ENCODE measurements at regions not wholly inside any gene's neighbourhood (a gene's known extent, or its start where the extent isn't known, plus 50 kb on each side); places are given as distances from the start of the nearest gene placed in this dataset.
A peak's percentile ranks its signal among the peaks of the same experiment; 100 is the strongest.

- H2AFZ ChIP-seq (ENCODE audit: low read length), result no peak overlapping the region
Measured at GRCh38 chr3:101976473-101976872, 127.2 kb downstream of the NFKBIZ start.

GRCh38 chr3:101978348-101978747 lies 129.0 kb downstream of the NFKBIZ start:
- no peak for TF ChIP-seq EZH2 (IDR thresholded peaks at IDR 0.05; ENCODE audit: low read length, missing control alignments)
- no peak for TF ChIP-seq CTCF (conservative IDR thresholded peaks at IDR 0.05 in 1 of 2, IDR thresholded peaks at IDR 0.05 in 1 of 2; ENCODE audit: low read depth in 1 of 2, low read length in 2 of 2)
- DNase-seq (ENCODE audit: low read depth in 2 of 2), result no peak
- Histone ChIP-seq H3K79me2 (ENCODE audit: control insufficient read depth, insufficient read depth, low read length) (no peaks in the 10 kb centered on the region), H3K4me2 (ENCODE audit: extremely low read depth, insufficient read depth, low read length) (no peak overlapping the region), H3K27me3 (ENCODE audit: control insufficient read depth, insufficient read depth, low read length) (no peaks in the 10 kb centered on the region), H2AFZ (ENCODE audit: low read length) (no peak overlapping the region), H3K9ac (ENCODE audit: insufficient read depth, low read length) (no peak overlapping the region), H3K36me3 (ENCODE audit: control insufficient read depth, insufficient read depth, low read length) (no peaks in the 10 kb centered on the region), H3K27ac (ENCODE audit: insufficient read depth, low read length) (no peak overlapping the region), H3K9me3 (ENCODE audit: control insufficient read depth, insufficient read depth, low read depth, low read length) (no peaks in the 10 kb centered on the region), H3K4me1 (ENCODE audit: control insufficient read depth, extremely low read depth, insufficient read depth, low read length) (no peaks in the 10 kb centered on the region), H4K20me1 (ENCODE audit: control insufficient read depth, extremely low read depth, insufficient read depth, low read length) (no peaks in the 10 kb centered on the region), H3K4me3 (replicated peaks in 1 of 4; ENCODE audit: control extremely low read depth in 1 of 4, insufficient read depth in 1 of 4, low read depth in 3 of 4, low read length in 4 of 4) (no peak overlapping the region)

More at GRCh38 chr3:101976473-101976872, 127.2 kb downstream of the NFKBIZ start:
- H3K9ac ChIP-seq (ENCODE audit: insufficient read depth, low read length), result no peak overlapping the region
- H4K20me1 ChIP-seq (ENCODE audit: control insufficient read depth, extremely low read depth, insufficient read depth, low read length), result no peaks in the 10 kb centered on the region
- H3K4me1 ChIP-seq (ENCODE audit: control insufficient read depth, extremely low read depth, insufficient read depth, low read length), result no peaks in the 10 kb centered on the region
- no peaks in the 10 kb centered on the region for H3K79me2 ChIP-seq (ENCODE audit: control insufficient read depth, insufficient read depth, low read length)
- no peak overlapping the region for H3K4me3 ChIP-seq (replicated peaks in 1 of 4; ENCODE audit: control extremely low read depth in 1 of 4, insufficient read depth in 1 of 4, low read depth in 3 of 4, low read length in 4 of 4)
- H3K27me3 ChIP-seq (ENCODE audit: control insufficient read depth, insufficient read depth, low read length), result no peaks in the 10 kb centered on the region
- no peaks in the 10 kb centered on the region for H3K9me3 ChIP-seq (ENCODE audit: control insufficient read depth, insufficient read depth, low read depth, low read length)
- H3K27ac ChIP-seq (ENCODE audit: insufficient read depth, low read length), result no peak overlapping the region
- no peaks in the 10 kb centered on the region for H3K36me3 ChIP-seq (ENCODE audit: control insufficient read depth, insufficient read depth, low read length)
- H3K4me2 ChIP-seq (ENCODE audit: extremely low read depth, insufficient read depth, low read length), result no peak overlapping the region
- peak; percentile 58 to 61 for DNase-seq (ENCODE audit: low read depth in 2 of 2)
- TF ChIP-seq EZH2 (IDR thresholded peaks at IDR 0.05; ENCODE audit: low read length, missing control alignments) (no peak), CTCF (conservative IDR thresholded peaks at IDR 0.05 in 1 of 2, IDR thresholded peaks at IDR 0.05 in 1 of 2; ENCODE audit: low read depth in 1 of 2, low read length in 2 of 2) (no peak)

- no peaks in the 10 kb centered on the region for H4K20me1 ChIP-seq (ENCODE audit: control insufficient read depth, extremely low read depth, insufficient read depth, low read length)
- H2AFZ ChIP-seq (ENCODE audit: low read length), result no peak overlapping the region
- no peaks in the 10 kb centered on the region for H3K9me3 ChIP-seq (ENCODE audit: control insufficient read depth, insufficient read depth, low read depth, low read length)
- no peak overlapping the region for H3K4me2 ChIP-seq (ENCODE audit: extremely low read depth, insufficient read depth, low read length)
- no peak for DNase-seq (ENCODE audit: low read depth in 2 of 2)
- no peak overlapping the region for H3K9ac ChIP-seq (ENCODE audit: insufficient read depth, low read length)
- TF ChIP-seq EZH2 (IDR thresholded peaks at IDR 0.05; ENCODE audit: low read length, missing control alignments), result no peak
- no peak for TF ChIP-seq CTCF (conservative IDR thresholded peaks at IDR 0.05 in 1 of 2, IDR thresholded peaks at IDR 0.05 in 1 of 2; ENCODE audit: low read depth in 1 of 2, low read length in 2 of 2)
- H3K4me3 ChIP-seq (replicated peaks in 1 of 4; ENCODE audit: control extremely low read depth in 1 of 4, insufficient read depth in 1 of 4, low read depth in 3 of 4, low read length in 4 of 4), result no peak overlapping the region
- no peaks in the 10 kb centered on the region for H3K4me1 ChIP-seq (ENCODE audit: control insufficient read depth, extremely low read depth, insufficient read depth, low read length)
- H3K27me3 ChIP-seq (ENCODE audit: control insufficient read depth, insufficient read depth, low read length), result no peaks in the 10 kb centered on the region
- no peaks in the 10 kb centered on the region for H3K36me3 ChIP-seq (ENCODE audit: control insufficient read depth, insufficient read depth, low read length)
- H3K27ac ChIP-seq (ENCODE audit: insufficient read depth, low read length), result no peak overlapping the region
- H3K79me2 ChIP-seq (ENCODE audit: control insufficient read depth, insufficient read depth, low read length), result no peaks in the 10 kb centered on the region
Measured at GRCh38 chr3:101979033-101979432, 129.7 kb downstream of the NFKBIZ start.

Data from fibroblast of lung (primary cell).